Stomach (tissue), 4 donors: ENCODE measurements at regions not wholly inside any gene's neighbourhood (a gene's known extent, or its start where the extent isn't known, plus 50 kb on each side); places are given as distances from the start of the nearest gene placed in this dataset.

ENCODE experiments used
- CTCF ChIP-seq, 7 experiments: fragments of 450-650 bp in 4 of 7; fragments of 200-600 bp in 3 of 7; sonication (generic) in 3 of 7; IDR thresholded peaks; one replicate each; pipeline ENCODE4 v1.5.1; 2016 to 2019; ENCODE audit warnings: antibody characterized with exemption in 7 of 7, control low read depth in 2 of 7, mild to moderate bottlenecking in 1 of 7
- EP300 ChIP-seq: sonication (generic); formaldehyde crosslinking; IDR thresholded peaks from one replicate; pipeline ENCODE4 v1.6.1; 2017; ENCODE audit warnings: antibody characterized with exemption
- POLR2A ChIP-seq, 4 donors: fragments of 450-650 bp; IDR thresholded peaks; one replicate each; pipeline ENCODE4 v1.6.1; 2016; ENCODE audit warnings: antibody characterized with exemption in 4 of 4, control low read depth in 2 of 4, mild to moderate bottlenecking in 1 of 4, moderate library complexity in 1 of 4
- POLR2AphosphoS5 ChIP-seq, 3 donors: sonication (generic); formaldehyde crosslinking; IDR thresholded peaks; one replicate each; pipeline ENCODE4 v1.6.1; 2016; ENCODE audit warnings: antibody characterized with exemption in 3 of 3

DNA sequence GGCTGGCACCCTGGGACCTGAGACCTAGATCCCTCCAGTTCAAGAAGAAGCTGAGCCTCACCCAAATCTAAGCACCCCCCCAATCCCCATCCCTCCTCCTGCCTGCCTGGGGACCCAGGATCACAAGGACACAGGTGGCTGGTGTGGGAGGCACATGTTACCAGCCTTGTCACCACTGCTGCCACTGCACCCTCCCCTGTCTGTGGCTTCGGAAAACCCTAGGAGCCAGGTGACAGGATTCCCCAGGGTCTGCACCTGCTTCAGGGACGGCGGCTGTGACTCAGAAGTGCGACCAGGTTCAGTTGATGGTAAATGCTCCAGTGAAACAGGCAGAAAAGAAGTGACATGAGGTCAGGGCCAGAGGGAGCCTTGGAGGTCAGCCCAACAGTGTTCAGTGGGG is 62.8 kb upstream of the FAM222A start:
- TF ChIP-seq CTCF (IDR thresholded peaks at IDR 0.05) (no peak), POLR2A (IDR thresholded peaks at IDR 0.05) (no peak), POLR2AphosphoS5 (IDR thresholded peaks at IDR 0.05) (no peak), EP300 (no peak)
